ENCODE measurements at regions not wholly inside any gene's neighbourhood (a gene's known extent, or its start where the extent isn't known, plus 50 kb on each side); places are given as distances from the start of the nearest gene placed in this dataset.

GRCh38 chr20:22506827-22507226, 77.5 kb downstream of the FOXA2 start:
- H3K36me3 ChIP-seq (ENCODE audit: control insufficient read depth, insufficient read depth, low read length): no peaks in the 10 kb centered on the region
- WGBS (ENCODE audit: insufficient coverage): 94% methylated on average over 2 of the region's 4 CpGs
- DNase-seq (ENCODE audit: low read depth in 4 of 6, low spot score in 6 of 6): no peak
- no peaks in the 10 kb centered on the region for H3K9me3 ChIP-seq (ENCODE audit: control insufficient read depth, insufficient read depth, low read length)
- no peaks in the 10 kb centered on the region for H3K4me1 ChIP-seq (ENCODE audit: control insufficient read depth, insufficient read depth, low read length)
- no peak overlapping the region for H3K27ac ChIP-seq (ENCODE audit: low read depth, low read length)
- no peak overlapping the region for H3K4me3 ChIP-seq (ENCODE audit: low read depth, low read length)
- H3K27me3 ChIP-seq (ENCODE audit: control insufficient read depth, insufficient read depth, low read length): no peaks in the 10 kb centered on the region

DNA sequence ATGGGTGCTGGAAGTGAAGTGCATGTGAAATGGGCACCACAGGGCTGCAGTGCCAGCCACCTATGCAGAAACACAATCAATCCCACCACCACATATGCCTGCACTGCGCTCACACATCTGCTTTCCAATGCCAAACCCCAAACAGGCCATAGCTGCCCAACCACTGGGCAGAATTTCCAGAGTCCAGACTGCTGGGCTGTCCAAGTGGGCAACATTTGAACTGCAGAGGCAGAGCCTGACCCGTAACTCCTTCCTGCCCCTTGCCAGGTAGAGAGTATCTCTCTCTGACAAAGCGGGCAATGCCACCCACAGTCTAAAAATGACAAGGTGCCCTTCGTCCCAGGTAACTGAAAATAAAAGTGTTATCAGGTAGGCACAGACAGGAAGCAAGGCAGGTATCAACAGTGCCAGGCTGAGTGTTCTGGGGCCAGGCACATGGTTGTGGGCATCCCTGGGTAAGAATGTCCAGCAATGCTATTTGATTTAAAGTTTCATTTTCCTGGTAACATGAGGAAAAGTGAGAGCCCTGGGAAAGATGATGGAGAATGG, 79.5 kb downstream of the FOXA2 start:
- H3K4me1 ChIP-seq (ENCODE audit: control insufficient read depth, insufficient read depth, low read length): no peaks in the 10 kb centered on the region
- H3K27me3 ChIP-seq (ENCODE audit: control insufficient read depth, insufficient read depth, low read length): no peaks in the 10 kb centered on the region
- H3K36me3 ChIP-seq (ENCODE audit: control insufficient read depth, insufficient read depth, low read length): no peaks in the 10 kb centered on the region
- no peak overlapping the region for H3K4me3 ChIP-seq (ENCODE audit: low read depth, low read length)
- no peak for DNase-seq (ENCODE audit: low read depth in 4 of 6, low spot score in 6 of 6)
- no peak overlapping the region for H3K27ac ChIP-seq (ENCODE audit: low read depth, low read length)
- 96% methylated on average over 4 of the region's 4 CpGs for WGBS (ENCODE audit: insufficient coverage)
- no peaks in the 10 kb centered on the region for H3K9me3 ChIP-seq (ENCODE audit: control insufficient read depth, insufficient read depth, low read length)

DNA sequence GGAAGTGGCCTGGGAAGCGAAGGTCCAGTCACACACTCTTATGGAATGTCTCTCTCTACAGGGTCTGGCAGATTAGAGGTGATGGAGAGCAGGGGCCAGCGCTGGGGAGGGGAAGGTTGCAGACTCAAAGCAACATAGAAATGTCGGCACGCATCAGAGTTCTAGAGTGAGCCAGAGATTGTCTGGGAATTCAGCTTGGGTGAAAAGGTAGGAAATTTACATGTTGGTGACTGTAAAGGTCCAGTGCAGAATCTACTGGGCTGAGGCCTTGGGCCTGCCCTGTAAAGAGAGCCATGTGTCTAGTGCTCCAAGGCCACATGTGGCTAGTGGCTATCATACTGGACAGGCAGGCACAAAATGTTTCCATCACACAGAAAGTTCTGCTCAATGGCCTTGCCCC, 80.8 kb downstream of the FOXA2 start:
- no peak for DNase-seq (ENCODE audit: low read depth in 4 of 6, low spot score in 6 of 6)
- H3K4me1 ChIP-seq (ENCODE audit: control insufficient read depth, insufficient read depth, low read length): no peaks in the 10 kb centered on the region
- 98% methylated on average over 4 of the region's 4 CpGs for WGBS (ENCODE audit: insufficient coverage)

GRCh38 chr20:22502731-22503191, 81.6 kb downstream of the FOXA2 start:
- no peak overlapping the region for H3K27ac ChIP-seq (ENCODE audit: low read depth, low read length)
- DNase-seq (ENCODE audit: low read depth in 4 of 6, low spot score in 6 of 6): no peak
- no peaks in the 10 kb centered on the region for H3K27me3 ChIP-seq (ENCODE audit: control insufficient read depth, insufficient read depth, low read length)
- H3K9me3 ChIP-seq (ENCODE audit: control insufficient read depth, insufficient read depth, low read length): no peaks in the 10 kb centered on the region
- no peaks in the 10 kb centered on the region for H3K36me3 ChIP-seq (ENCODE audit: control insufficient read depth, insufficient read depth, low read length)
- WGBS (ENCODE audit: insufficient coverage): 29% methylated on average over 9 of the region's 10 CpGs
- no peak overlapping the region for H3K4me3 ChIP-seq (ENCODE audit: low read depth, low read length)
- no peaks in the 10 kb centered on the region for H3K4me1 ChIP-seq (ENCODE audit: control insufficient read depth, insufficient read depth, low read length)

More for the DNA sequence above, 80.8 kb downstream of the FOXA2 start:
- Histone ChIP-seq H3K36me3 (ENCODE audit: control insufficient read depth, insufficient read depth, low read length) (no peaks in the 10 kb centered on the region), H3K27ac (ENCODE audit: low read depth, low read length) (no peak overlapping the region), H3K27me3 (ENCODE audit: control insufficient read depth, insufficient read depth, low read length) (no peaks in the 10 kb centered on the region), H3K4me3 (ENCODE audit: low read depth, low read length) (no peak overlapping the region), H3K9me3 (ENCODE audit: control insufficient read depth, insufficient read depth, low read length) (no peaks in the 10 kb centered on the region)

DNA sequence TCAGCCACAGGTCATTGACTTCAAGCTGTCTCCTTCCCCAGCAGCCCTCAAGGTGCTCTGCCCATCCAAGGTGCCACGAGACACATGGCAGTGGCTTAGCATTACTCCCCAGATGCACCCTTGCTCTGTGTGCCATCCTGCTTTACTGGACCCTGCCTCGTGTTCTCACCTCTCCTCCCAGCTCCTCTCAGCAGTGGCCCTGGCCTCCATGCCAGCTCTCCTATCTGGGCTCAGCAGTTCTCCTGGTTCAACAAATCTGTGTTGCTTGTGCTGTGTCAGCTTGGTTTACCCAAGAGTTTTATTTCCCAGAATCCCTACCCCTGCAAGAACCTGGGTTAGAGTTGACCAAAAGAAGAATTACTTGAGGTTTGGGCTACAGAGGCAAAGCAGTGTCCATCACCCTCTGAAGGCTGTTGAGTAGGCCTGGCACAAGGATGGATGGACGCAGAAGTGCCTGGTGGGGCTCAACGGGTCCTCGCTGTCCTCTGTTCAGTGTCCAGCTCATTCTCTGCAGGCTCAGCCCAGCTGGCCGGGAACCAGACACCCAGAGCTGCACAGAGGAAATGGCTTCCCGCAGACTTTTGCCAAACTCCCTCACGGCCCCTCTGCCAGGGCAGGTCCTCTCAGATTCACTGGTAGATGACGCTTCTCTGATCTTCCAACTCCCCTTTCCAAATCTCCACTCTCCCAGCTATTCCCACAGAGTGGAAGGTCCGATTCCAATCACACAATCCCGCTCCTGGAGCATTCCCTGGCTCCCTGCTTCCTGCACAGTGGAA, 82.6 kb downstream of the FOXA2 start:
- no peaks in the 10 kb centered on the region for H3K36me3 ChIP-seq (ENCODE audit: control insufficient read depth, insufficient read depth, low read length)
- no peak overlapping the region for H3K27ac ChIP-seq (ENCODE audit: low read depth, low read length)
- no peaks in the 10 kb centered on the region for H3K9me3 ChIP-seq (ENCODE audit: control insufficient read depth, insufficient read depth, low read length)
- no peaks in the 10 kb centered on the region for H3K4me1 ChIP-seq (ENCODE audit: control insufficient read depth, insufficient read depth, low read length)
- WGBS (ENCODE audit: insufficient coverage): 86% methylated on average over 11 of the region's 11 CpGs
- DNase-seq (ENCODE audit: low read depth in 4 of 6, low spot score in 6 of 6): no peak
- H3K27me3 ChIP-seq (ENCODE audit: control insufficient read depth, insufficient read depth, low read length): no peaks in the 10 kb centered on the region
- H3K4me3 ChIP-seq (ENCODE audit: low read depth, low read length): no peak overlapping the region

- DNase-seq (ENCODE audit: low read depth in 4 of 6, low spot score in 6 of 6): no peak
- Histone ChIP-seq H3K27me3 (ENCODE audit: control insufficient read depth, insufficient read depth, low read length) (no peaks in the 10 kb centered on the region), H3K9me3 (ENCODE audit: control insufficient read depth, insufficient read depth, low read length) (no peaks in the 10 kb centered on the region), H3K4me3 (ENCODE audit: low read depth, low read length) (no peak overlapping the region), H3K4me1 (ENCODE audit: control insufficient read depth, insufficient read depth, low read length) (no peaks in the 10 kb centered on the region), H3K27ac (ENCODE audit: low read depth, low read length) (no peak overlapping the region), H3K36me3 (ENCODE audit: control insufficient read depth, insufficient read depth, low read length) (no peaks in the 10 kb centered on the region)
Observed at GRCh38 chr20:22501034-22501433, 83.3 kb downstream of the FOXA2 start.

GRCh38 chr20:22499515-22500166, 84.7 kb downstream of the FOXA2 start:
- 39% methylated on average over 3 of the region's 10 CpGs for WGBS (ENCODE audit: insufficient coverage)
- Histone ChIP-seq H3K4me3 (ENCODE audit: low read depth, low read length) (no peak overlapping the region), H3K36me3 (ENCODE audit: control insufficient read depth, insufficient read depth, low read length) (no peaks in the 10 kb centered on the region), H3K27me3 (ENCODE audit: control insufficient read depth, insufficient read depth, low read length) (no peaks in the 10 kb centered on the region), H3K27ac (ENCODE audit: low read depth, low read length) (no peak overlapping the region), H3K9me3 (ENCODE audit: control insufficient read depth, insufficient read depth, low read length) (no peaks in the 10 kb centered on the region), H3K4me1 (ENCODE audit: control insufficient read depth, insufficient read depth, low read length) (no peaks in the 10 kb centered on the region)
- peak in 2 of 6 donors; percentile 7 to 77 for DNase-seq (ENCODE audit: low read depth in 4 of 6, low spot score in 6 of 6)

DNA sequence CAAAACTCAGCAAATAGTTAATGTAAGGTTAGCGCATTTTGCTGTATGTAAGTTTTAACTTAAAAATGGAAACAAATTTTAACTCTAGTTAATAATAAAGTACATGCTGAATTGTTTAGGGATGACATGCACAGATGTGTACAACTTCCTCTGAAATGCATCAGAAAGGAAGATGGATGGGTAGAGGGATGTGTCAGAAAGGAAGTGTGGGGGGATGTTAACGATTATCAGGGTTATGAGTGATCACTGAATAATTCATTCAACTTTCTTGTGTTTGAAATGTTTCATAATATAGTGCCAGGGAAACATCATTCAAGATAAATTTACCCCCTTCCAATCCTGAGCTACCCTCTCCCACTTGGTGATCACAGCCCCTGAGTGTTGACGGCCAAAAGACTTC, 87.6 kb downstream of the FOXA2 start:
- no peaks in the 10 kb centered on the region for H3K4me1 ChIP-seq (ENCODE audit: control insufficient read depth, insufficient read depth, low read length)
- H3K4me3 ChIP-seq (ENCODE audit: low read depth, low read length): no peak overlapping the region
- WGBS (ENCODE audit: insufficient coverage): no CpG with 5 or more reads among the region's 3 CpGs

GRCh38 chr20:22495789-22496188, 88.6 kb downstream of the FOXA2 start:
- Histone ChIP-seq H3K4me1 (ENCODE audit: control insufficient read depth, insufficient read depth, low read length) (peaks cover 3% of the 10 kb centered on the region), H3K27me3 (ENCODE audit: control insufficient read depth, insufficient read depth, low read length) (no peaks in the 10 kb centered on the region), H3K27ac (ENCODE audit: low read depth, low read length) (no peak overlapping the region), H3K9me3 (ENCODE audit: control insufficient read depth, insufficient read depth, low read length) (no peaks in the 10 kb centered on the region), H3K36me3 (ENCODE audit: control insufficient read depth, insufficient read depth, low read length) (no peaks in the 10 kb centered on the region), H3K4me3 (ENCODE audit: low read depth, low read length) (no peak overlapping the region)
- 100% methylated on average over 1 of the region's 2 CpGs for WGBS (ENCODE audit: insufficient coverage)
- no peak for DNase-seq (ENCODE audit: low read depth in 4 of 6, low spot score in 6 of 6)

More for the DNA sequence above, 87.6 kb downstream of the FOXA2 start:
- Histone ChIP-seq H3K27me3 (ENCODE audit: control insufficient read depth, insufficient read depth, low read length) (no peaks in the 10 kb centered on the region), H3K27ac (ENCODE audit: low read depth, low read length) (no peak overlapping the region), H3K36me3 (ENCODE audit: control insufficient read depth, insufficient read depth, low read length) (no peaks in the 10 kb centered on the region), H3K9me3 (ENCODE audit: control insufficient read depth, insufficient read depth, low read length) (no peaks in the 10 kb centered on the region)
- DNase-seq (ENCODE audit: low read depth in 4 of 6, low spot score in 6 of 6): no peak

GRCh38 chr20:22495172-22495571, 89.2 kb downstream of the FOXA2 start:
- no peak for DNase-seq (ENCODE audit: low read depth in 4 of 6, low spot score in 6 of 6)
- H3K4me1 ChIP-seq (ENCODE audit: control insufficient read depth, insufficient read depth, low read length): peaks cover 9% of the 10 kb centered on the region
- WGBS (ENCODE audit: insufficient coverage): 60% methylated on average over 1 of the region's 2 CpGs
- no peaks in the 10 kb centered on the region for H3K27me3 ChIP-seq (ENCODE audit: control insufficient read depth, insufficient read depth, low read length)
- H3K36me3 ChIP-seq (ENCODE audit: control insufficient read depth, insufficient read depth, low read length): no peaks in the 10 kb centered on the region
- H3K4me3 ChIP-seq (ENCODE audit: low read depth, low read length): no peak overlapping the region
- H3K27ac ChIP-seq (ENCODE audit: low read depth, low read length): no peak overlapping the region
- H3K9me3 ChIP-seq (ENCODE audit: control insufficient read depth, insufficient read depth, low read length): no peaks in the 10 kb centered on the region

Measured in spinal cord (tissue), 9 donors.